ENCODE measurements at regions not wholly inside any gene's neighbourhood (a gene's known extent, or its start where the extent isn't known, plus 50 kb on each side); places are given as distances from the start of the nearest gene placed in this dataset.

DNA sequence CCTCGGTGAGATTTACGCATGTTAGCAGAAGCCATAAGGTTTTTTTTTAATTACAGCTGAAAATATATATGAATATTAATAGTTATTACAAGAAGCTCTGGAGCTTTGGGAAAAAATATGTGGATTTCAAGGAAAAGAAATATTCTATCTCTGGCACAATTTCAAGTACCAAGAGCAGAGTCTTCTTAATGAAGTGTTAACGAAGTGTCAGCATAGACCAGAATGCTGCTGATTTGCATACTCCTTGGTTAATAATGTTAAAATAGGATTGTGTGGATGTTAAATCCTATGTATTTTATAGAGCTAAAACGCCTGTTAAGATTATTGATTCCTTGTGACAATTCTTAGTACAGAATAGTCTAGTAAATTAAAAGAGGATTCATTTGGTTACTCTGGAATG lies 57.0 kb upstream of the FAT3 start:
- TF ChIP-seq, protein P1, sequence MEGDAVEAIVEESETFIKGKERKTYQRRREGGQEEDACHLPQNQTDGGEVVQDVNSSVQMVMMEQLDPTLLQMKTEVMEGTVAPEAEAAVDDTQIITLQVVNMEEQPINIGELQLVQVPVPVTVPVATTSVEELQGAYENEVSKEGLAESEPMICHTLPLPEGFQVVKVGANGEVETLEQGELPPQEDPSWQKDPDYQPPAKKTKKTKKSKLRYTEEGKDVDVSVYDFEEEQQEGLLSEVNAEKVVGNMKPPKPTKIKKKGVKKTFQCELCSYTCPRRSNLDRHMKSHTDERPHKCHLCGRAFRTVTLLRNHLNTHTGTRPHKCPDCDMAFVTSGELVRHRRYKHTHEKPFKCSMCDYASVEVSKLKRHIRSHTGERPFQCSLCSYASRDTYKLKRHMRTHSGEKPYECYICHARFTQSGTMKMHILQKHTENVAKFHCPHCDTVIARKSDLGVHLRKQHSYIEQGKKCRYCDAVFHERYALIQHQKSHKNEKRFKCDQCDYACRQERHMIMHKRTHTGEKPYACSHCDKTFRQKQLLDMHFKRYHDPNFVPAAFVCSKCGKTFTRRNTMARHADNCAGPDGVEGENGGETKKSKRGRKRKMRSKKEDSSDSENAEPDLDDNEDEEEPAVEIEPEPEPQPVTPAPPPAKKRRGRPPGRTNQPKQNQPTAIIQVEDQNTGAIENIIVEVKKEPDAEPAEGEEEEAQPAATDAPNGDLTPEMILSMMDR (IDR thresholded peaks at IDR 0.05): no peak
- no peak for TF ChIP-seq EZH2 (IDR thresholded peaks at IDR 0.05; ENCODE audit: borderline replicate concordance, insufficient read depth, low read depth, low read length, poor library complexity, severe bottlenecking)
